ENCODE measurements at regions not wholly inside any gene's neighbourhood (a gene's known extent, or its start where the extent isn't known, plus 50 kb on each side); places are given as distances from the start of the nearest gene placed in this dataset.

- Mint-ChIP-seq H3K4me3 (ENCODE audit: low read depth) (no peak overlapping the region), H3K27ac (no peak overlapping the region), H3K27me3 (ENCODE audit: low read depth) (no peaks in the 10 kb centered on the region), H3K9me3 (no peaks in the 10 kb centered on the region), H3K36me3 (ENCODE audit: low read depth) (peaks cover 12% of the 10 kb centered on the region), H3K4me1 (ENCODE audit: low read depth) (peaks cover 3% of the 10 kb centered on the region)
- DNase-seq (ENCODE audit: low spot score) = peak; percentile 4
- intact Hi-C loops (cut with micrococcal nuclease) = no loop called here
Observed at GRCh38 chr10:46235705-46236545, 50.9 kb upstream of the ANTXRL start.

- Mint-ChIP-seq H3K27ac (no peak overlapping the region), H3K4me1 (ENCODE audit: low read depth) (peaks cover 3% of the 10 kb centered on the region), H3K27me3 (ENCODE audit: low read depth) (no peaks in the 10 kb centered on the region), H3K36me3 (ENCODE audit: low read depth) (peaks cover 15% of the 10 kb centered on the region), H3K4me3 (ENCODE audit: low read depth) (no peak overlapping the region), H3K9me3 (peaks cover 5% of the 10 kb centered on the region)
- intact Hi-C loops (cut with micrococcal nuclease) = no loop called here
- no peak for DNase-seq (ENCODE audit: low spot score)
Observed at GRCh38 chr10:46236546-46236887, 50.3 kb upstream of the ANTXRL start.

DNA sequence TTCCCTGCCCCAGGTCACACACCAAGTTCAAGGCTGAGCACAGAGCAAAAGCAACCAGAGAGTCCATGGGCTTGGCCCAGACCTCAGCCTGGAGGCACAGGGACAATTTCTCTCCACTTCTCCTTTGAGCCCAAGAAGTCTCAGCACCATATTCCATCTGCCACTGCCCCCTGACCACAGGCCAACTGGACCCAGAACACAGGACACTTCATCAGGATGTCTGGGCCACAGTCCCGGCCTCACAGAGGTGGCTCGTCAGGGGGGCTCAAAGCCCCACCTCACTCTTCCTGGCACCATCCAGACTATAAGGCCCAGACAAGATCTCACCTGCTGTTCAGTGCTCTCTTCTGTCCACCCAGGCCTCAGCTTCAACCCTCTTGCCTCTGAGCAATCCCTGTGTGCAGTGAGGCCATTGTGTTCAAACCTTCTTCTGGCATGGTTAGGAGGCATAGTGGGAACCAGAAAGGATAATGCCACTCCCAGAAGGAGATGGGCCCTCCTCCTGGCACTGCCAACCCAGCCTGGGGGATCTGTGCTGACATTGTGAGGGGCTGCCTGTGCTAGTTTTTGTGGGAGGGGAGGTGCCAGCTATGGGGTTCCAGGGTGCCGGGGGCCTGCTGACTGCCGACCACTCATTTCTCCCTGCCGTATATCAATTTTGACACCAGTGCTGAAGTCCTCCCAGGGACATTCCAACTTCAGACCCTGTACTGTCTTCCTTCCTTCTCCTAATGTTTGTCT is 49.7 kb upstream of the ANTXRL start:
- DNase-seq (ENCODE audit: low spot score) = peak; percentile 2

More for the DNA sequence above, 49.7 kb upstream of the ANTXRL start:
- Mint-ChIP-seq H3K27ac (no peak overlapping the region), H3K36me3 (ENCODE audit: low read depth) (peaks cover 21% of the 10 kb centered on the region), H3K4me1 (ENCODE audit: low read depth) (peaks cover 3% of the 10 kb centered on the region), H3K9me3 (peaks cover 11% of the 10 kb centered on the region), H3K4me3 (ENCODE audit: low read depth) (no peak overlapping the region), H3K27me3 (ENCODE audit: low read depth) (no peaks in the 10 kb centered on the region)
- intact Hi-C loops (cut with micrococcal nuclease) = no loop called here
